CD4-positive, alpha-beta T cell treated with Interleukin-21 for 1 hour (primary cell): ENCODE measurements at regions not wholly inside any gene's neighbourhood (a gene's known extent, or its start where the extent isn't known, plus 50 kb on each side); places are given as distances from the start of the nearest gene placed in this dataset.

ENCODE experiments used
- DNase-seq: peaks from one replicate; pipeline ENCODE4 v3.0.0-alpha.2; 2020

- no peak for DNase-seq
Observed at GRCh38 chr17:70820276-70820675, 650.9 kb downstream of the KCNJ2 start.

GRCh38 chr17:70825321-70826125, 656.2 kb downstream of the KCNJ2 start:
- DNase-seq = no peak

GRCh38 chr17:70829876-70830275, 660.5 kb downstream of the KCNJ2 start:
- no peak for DNase-seq

GRCh38 chr17:70834039-70834438, 664.7 kb downstream of the KCNJ2 start:
- DNase-seq = no peak

- no peak for DNase-seq
Observed at GRCh38 chr17:70848785-70849184, 679.5 kb downstream of the KCNJ2 start.

GRCh38 chr17:70855401-70856054, 686.2 kb downstream of the KCNJ2 start:
- no peak for DNase-seq

GRCh38 chr17:70857351-70857750, 688.0 kb downstream of the KCNJ2 start:
- DNase-seq = no peak

GRCh38 chr17:70859829-70860228, 690.5 kb downstream of the KCNJ2 start:
- DNase-seq = no peak

GRCh38 chr17:70862295-70862694, 693.0 kb downstream of the KCNJ2 start:
- DNase-seq = no peak

GRCh38 chr17:70863436-70864248, 694.3 kb downstream of the KCNJ2 start:
- DNase-seq = no peak

GRCh38 chr17:70865993-70866804, 696.9 kb downstream of the KCNJ2 start:
- DNase-seq = no peak

GRCh38 chr17:70868149-70868548, 698.8 kb downstream of the KCNJ2 start:
- DNase-seq = no peak

- DNase-seq = no peak
Observed at GRCh38 chr17:70869402-70870085, 700.2 kb downstream of the KCNJ2 start.

GRCh38 chr17:70871180-70871818, 702.0 kb downstream of the KCNJ2 start:
- DNase-seq = no peak

GRCh38 chr17:70872103-70872502, 702.8 kb downstream of the KCNJ2 start:
- DNase-seq = no peak

- no peak for DNase-seq
Observed at GRCh38 chr17:70875729-70876310, 706.5 kb downstream of the KCNJ2 start.

GRCh38 chr17:70878879-70879278, 709.5 kb downstream of the KCNJ2 start:
- no peak for DNase-seq

- no peak for DNase-seq
Observed at GRCh38 chr17:70879401-70879800, 710.1 kb downstream of the KCNJ2 start.

GRCh38 chr17:70881093-70881492, 711.8 kb downstream of the KCNJ2 start:
- DNase-seq = no peak

- no peak for DNase-seq
Observed at GRCh38 chr17:70882504-70882903, 713.2 kb downstream of the KCNJ2 start.

- DNase-seq = no peak
Observed at GRCh38 chr17:70886648-70887047, 717.3 kb downstream of the KCNJ2 start.
